ENCODE measurements at regions not wholly inside any gene's neighbourhood (a gene's known extent, or its start where the extent isn't known, plus 50 kb on each side); places are given as distances from the start of the nearest gene placed in this dataset.

- no peak for TF ChIP-seq CTCF (IDR thresholded peaks at IDR 0.05; ENCODE audit: borderline replicate concordance, extremely low read depth, low read length, poor library complexity, severe bottlenecking)
- no peak for TF ChIP-seq EZH2 (IDR thresholded peaks at IDR 0.05; ENCODE audit: borderline replicate concordance, low read depth, low read length, severe bottlenecking)
These were observed 416.1 kb downstream of the TAF11L14 start for GRCh38 chr5:18050345-18050744.

Data from DND-41 (cell line).